Nephron (organoid): ENCODE measurements at regions not wholly inside any gene's neighbourhood (a gene's known extent, or its start where the extent isn't known, plus 50 kb on each side); places are given as distances from the start of the nearest gene placed in this dataset.

ENCODE experiments used
- H3K27ac Mint-ChIP-seq, 3 experiments: 2 replicates each; pipeline ENCODE4 v1.8.0; 2020; ENCODE audit warnings: mixed read lengths in 3 of 3, mild to moderate bottlenecking in 2 of 3, moderate library complexity in 1 of 3
- H3K27me3 Mint-ChIP-seq: 2 replicates; pipeline ENCODE4 v1.8.0; 2021; ENCODE audit warnings: low read depth, mild to moderate bottlenecking, moderate library complexity, mixed read lengths
- H3K36me3 Mint-ChIP-seq: 2 replicates; pipeline ENCODE4 v1.8.0; 2020; ENCODE audit warnings: low read depth, mixed read lengths
- H3K4me1 Mint-ChIP-seq: 2 replicates; pipeline ENCODE4 v1.8.0; 2020; ENCODE audit warnings: mixed read lengths
- H3K4me3 Mint-ChIP-seq, 3 experiments: 2 replicates each; pipeline ENCODE4 v1.8.0; 2020; ENCODE audit warnings: mild to moderate bottlenecking in 3 of 3, mixed read lengths in 3 of 3, moderate library complexity in 2 of 3
- H3K9me3 Mint-ChIP-seq: 2 replicates; pipeline ENCODE4 v1.8.0; 2020; ENCODE audit warnings: mixed read lengths
- TF ChIP-seq, protein P1 (sequence below), 3 experiments: fragments of 200-600 bp; sonication (generic); IDR thresholded peaks; one replicate each; pipeline ENCODE4 v1.5.0; 2021; ENCODE audit warnings: antibody characterized with exemption in 3 of 3; ENCODE audit not compliant: unreplicated experiment in 3 of 3

- H3K9me3 Mint-ChIP-seq, result no peaks in the 10 kb centered on the region
- H3K36me3 Mint-ChIP-seq, result no peaks in the 10 kb centered on the region
- H3K27me3 Mint-ChIP-seq, result no peaks in the 10 kb centered on the region
- H3K4me3 Mint-ChIP-seq, result no peak overlapping the region
- TF ChIP-seq, protein P1, sequence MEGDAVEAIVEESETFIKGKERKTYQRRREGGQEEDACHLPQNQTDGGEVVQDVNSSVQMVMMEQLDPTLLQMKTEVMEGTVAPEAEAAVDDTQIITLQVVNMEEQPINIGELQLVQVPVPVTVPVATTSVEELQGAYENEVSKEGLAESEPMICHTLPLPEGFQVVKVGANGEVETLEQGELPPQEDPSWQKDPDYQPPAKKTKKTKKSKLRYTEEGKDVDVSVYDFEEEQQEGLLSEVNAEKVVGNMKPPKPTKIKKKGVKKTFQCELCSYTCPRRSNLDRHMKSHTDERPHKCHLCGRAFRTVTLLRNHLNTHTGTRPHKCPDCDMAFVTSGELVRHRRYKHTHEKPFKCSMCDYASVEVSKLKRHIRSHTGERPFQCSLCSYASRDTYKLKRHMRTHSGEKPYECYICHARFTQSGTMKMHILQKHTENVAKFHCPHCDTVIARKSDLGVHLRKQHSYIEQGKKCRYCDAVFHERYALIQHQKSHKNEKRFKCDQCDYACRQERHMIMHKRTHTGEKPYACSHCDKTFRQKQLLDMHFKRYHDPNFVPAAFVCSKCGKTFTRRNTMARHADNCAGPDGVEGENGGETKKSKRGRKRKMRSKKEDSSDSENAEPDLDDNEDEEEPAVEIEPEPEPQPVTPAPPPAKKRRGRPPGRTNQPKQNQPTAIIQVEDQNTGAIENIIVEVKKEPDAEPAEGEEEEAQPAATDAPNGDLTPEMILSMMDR (IDR thresholded peaks at IDR 0.05; ENCODE audit: unreplicated experiment in 3 of 3), result no peak
- no peaks in the 10 kb centered on the region for H3K4me1 Mint-ChIP-seq
- no peak overlapping the region for H3K27ac Mint-ChIP-seq
Observed at GRCh38 chr17:52517176-52517575, 358.7 kb upstream of the CA10 start.

- H3K27ac Mint-ChIP-seq, result no peak overlapping the region
- no peak overlapping the region for H3K4me3 Mint-ChIP-seq
- H3K27me3 Mint-ChIP-seq, result no peaks in the 10 kb centered on the region
- no peaks in the 10 kb centered on the region for H3K36me3 Mint-ChIP-seq
- TF ChIP-seq, protein P1 (IDR thresholded peaks at IDR 0.05; ENCODE audit: unreplicated experiment in 3 of 3), result no peak
- no peaks in the 10 kb centered on the region for H3K4me1 Mint-ChIP-seq
- peaks cover 1% of the 10 kb centered on the region for H3K9me3 Mint-ChIP-seq
Observed at GRCh38 chr17:52515927-52516326, 357.4 kb upstream of the CA10 start.

DNA sequence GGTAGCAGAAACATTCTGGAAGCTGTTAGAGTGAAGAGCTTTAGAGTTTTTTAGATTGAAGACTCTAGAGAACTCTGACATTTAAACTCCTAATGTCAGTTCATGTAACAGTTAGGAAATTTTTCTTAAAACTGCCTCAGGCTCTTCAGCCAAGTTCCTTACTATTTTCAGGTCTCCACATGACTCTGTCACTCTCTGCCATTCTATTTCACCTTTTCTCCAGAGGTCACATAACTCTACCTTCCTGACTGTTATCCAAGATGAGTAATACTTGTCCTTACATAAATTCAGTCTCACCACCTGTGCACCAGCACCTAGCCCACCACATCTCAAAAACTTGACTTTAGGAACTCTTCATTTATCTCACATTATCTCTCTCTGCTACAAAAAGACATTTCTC lies 347.1 kb upstream of the CA10 start:
- TF ChIP-seq, protein P1 (IDR thresholded peaks at IDR 0.05; ENCODE audit: unreplicated experiment in 3 of 3), result no peak
- no peaks in the 10 kb centered on the region for H3K27me3 Mint-ChIP-seq
- H3K27ac Mint-ChIP-seq, result no peak overlapping the region
- no peak overlapping the region for H3K4me3 Mint-ChIP-seq
- H3K9me3 Mint-ChIP-seq, result no peaks in the 10 kb centered on the region
- H3K4me1 Mint-ChIP-seq, result peaks cover 20% of the 10 kb centered on the region
- no peaks in the 10 kb centered on the region for H3K36me3 Mint-ChIP-seq

DNA sequence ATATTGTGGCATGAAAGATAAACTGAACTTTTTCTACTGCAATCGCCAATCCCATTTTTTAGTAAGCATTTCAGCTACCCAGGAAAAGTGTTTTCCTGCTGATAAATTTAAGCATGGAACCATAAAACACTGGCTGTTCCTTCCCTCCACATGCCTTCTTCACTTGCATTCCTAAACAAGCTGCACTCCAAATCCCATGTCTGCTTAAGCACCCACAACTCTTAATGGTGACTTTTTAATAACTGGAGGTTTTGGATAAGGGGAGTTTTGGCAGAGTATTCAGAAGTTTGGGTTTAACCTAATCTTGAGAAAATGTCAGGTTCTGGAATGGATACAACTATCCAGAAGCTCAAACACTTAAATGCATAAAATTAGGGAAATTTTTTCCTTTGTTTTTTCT lies 345.6 kb upstream of the CA10 start:
- Mint-ChIP-seq H3K9me3 (no peaks in the 10 kb centered on the region), H3K4me3 (no peak overlapping the region), H3K36me3 (no peaks in the 10 kb centered on the region), H3K4me1 (peaks cover 20% of the 10 kb centered on the region), H3K27ac (peak overlapping the region in 1 of 3 experiments; percentile 70), H3K27me3 (no peaks in the 10 kb centered on the region)
- TF ChIP-seq, protein P1 (IDR thresholded peaks at IDR 0.05; ENCODE audit: unreplicated experiment in 3 of 3), result no peak

GRCh38 chr17:52495646-52496045 lies 337.1 kb upstream of the CA10 start:
- no peaks in the 10 kb centered on the region for H3K4me1 Mint-ChIP-seq
- H3K4me3 Mint-ChIP-seq, result no peak overlapping the region
- no peak overlapping the region for H3K27ac Mint-ChIP-seq
- H3K36me3 Mint-ChIP-seq, result no peaks in the 10 kb centered on the region
- no peaks in the 10 kb centered on the region for H3K27me3 Mint-ChIP-seq
- peaks cover 6% of the 10 kb centered on the region for H3K9me3 Mint-ChIP-seq
- TF ChIP-seq, protein P1 (IDR thresholded peaks at IDR 0.05; ENCODE audit: unreplicated experiment in 3 of 3), result no peak

DNA sequence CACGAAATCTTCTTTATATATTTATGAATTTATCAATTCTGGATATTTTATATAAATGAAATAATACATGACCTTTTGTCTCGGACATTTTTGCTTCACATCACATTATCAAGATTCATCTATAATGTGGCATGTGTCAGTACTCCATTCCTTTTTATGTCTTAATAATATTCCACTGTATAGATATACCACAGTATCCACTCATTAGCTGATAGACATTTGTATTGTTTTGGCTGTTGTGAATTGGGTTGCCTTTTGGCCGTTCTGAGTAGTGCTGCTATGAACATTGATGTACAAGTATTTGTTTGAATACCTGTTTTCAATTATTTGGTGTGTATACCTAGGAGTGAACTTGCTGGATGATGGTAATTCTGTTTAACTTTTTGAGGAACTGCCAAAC lies 323.8 kb upstream of the CA10 start:
- Mint-ChIP-seq H3K9me3 (peaks cover 6% of the 10 kb centered on the region), H3K4me3 (no peak overlapping the region)

More for the DNA sequence above, 323.8 kb upstream of the CA10 start:
- TF ChIP-seq, protein P1 (IDR thresholded peaks at IDR 0.05; ENCODE audit: unreplicated experiment in 3 of 3), result no peak
- Mint-ChIP-seq H3K27me3 (no peaks in the 10 kb centered on the region), H3K27ac (no peak overlapping the region), H3K4me1 (no peaks in the 10 kb centered on the region), H3K36me3 (no peaks in the 10 kb centered on the region)
